Gastrocnemius medialis (tissue), 4 donors: ENCODE measurements at regions not wholly inside any gene's neighbourhood (a gene's known extent, or its start where the extent isn't known, plus 50 kb on each side); places are given as distances from the start of the nearest gene placed in this dataset.

Experiments used
- CTCF ChIP-seq, 5 experiments: fragments of 450-650 bp in 3 of 5; fragments of 200-600 bp in 2 of 5; sonication (generic) in 2 of 5; IDR thresholded peaks in 4 of 5; conservative IDR thresholded peaks in 1 of 5; 1 replicate in 4 of 5; 2 replicates in 1 of 5; pipeline ENCODE4 v1.5.1; 2016 to 2019; ENCODE audit warnings: antibody characterized with exemption in 5 of 5, mild to moderate bottlenecking in 3 of 5, moderate library complexity in 3 of 5
- POLR2A ChIP-seq, 2 donors: fragments of 450-650 bp; IDR thresholded peaks; one replicate each; pipeline ENCODE4 v1.6.1; 2017; ENCODE audit warnings: antibody characterized with exemption in 2 of 2, mild to moderate bottlenecking in 2 of 2, moderate library complexity in 2 of 2

GRCh38 chr14:78005325-78005724 is 164.8 kb upstream of the NRXN3 start:
- TF ChIP-seq CTCF (IDR thresholded peaks at IDR 0.05 in 4 of 5, conservative IDR thresholded peaks at IDR 0.05 in 1 of 5): no peak
- TF ChIP-seq POLR2A (IDR thresholded peaks at IDR 0.05): no peak
